Mammary epithelial cell (primary cell): ENCODE measurements at regions not wholly inside any gene's neighbourhood (a gene's known extent, or its start where the extent isn't known, plus 50 kb on each side); places are given as distances from the start of the nearest gene placed in this dataset.

Experiments used
- CTCF ChIP-seq, 2 donors: IDR thresholded peaks in 1 of 2; conservative IDR thresholded peaks in 1 of 2; 2 replicates each; pipeline ENCODE4 v1.5.1; 2011 to 2012; ENCODE audit warnings: inconsistent platforms in 2 of 2, low read length in 2 of 2, mild to moderate bottlenecking in 2 of 2, control low read depth in 1 of 2, low read depth in 1 of 2; ENCODE audit not compliant: insufficient read depth in 1 of 2; ENCODE audit errors: extremely low read depth in 1 of 2
- EZH2 ChIP-seq: IDR thresholded peaks from 2 replicates; pipeline ENCODE4 v1.6.1; 2012; ENCODE audit warnings: low read length, inconsistent platforms, borderline replicate concordance

GRCh38 chr5:168193493-168194250 lies 97.8 kb upstream of the WWC1 start:
- no peak for TF ChIP-seq CTCF (conservative IDR thresholded peaks at IDR 0.05 in 1 of 2, IDR thresholded peaks at IDR 0.05 in 1 of 2; ENCODE audit: extremely low read depth in 1 of 2, insufficient read depth in 1 of 2, low read depth in 1 of 2, low read length in 2 of 2)
- no peak for TF ChIP-seq EZH2
